Lower leg skin (tissue), 4 donors: ENCODE measurements at regions not wholly inside any gene's neighbourhood (a gene's known extent, or its start where the extent isn't known, plus 50 kb on each side); places are given as distances from the start of the nearest gene placed in this dataset.

ENCODE experiments used
- DNase-seq, 2 donors: peaks; one replicate each; pipeline ENCODE4 v3.0.0-alpha.2; 2019; ENCODE audit warnings: low spot score in 2 of 2
- H3K4me3 ChIP-seq: fragments of 200-600 bp; sonication (generic); 2 replicates; pipeline ENCODE4 v1.5.1; 2017; ENCODE audit warnings: mild to moderate bottlenecking, low read depth; ENCODE audit not compliant: poor library complexity, severe bottlenecking
- POLR2A ChIP-seq, 2 donors: fragments of 450-650 bp; IDR thresholded peaks; one replicate each; pipeline ENCODE4 v1.6.1; 2016 to 2017; ENCODE audit warnings: antibody characterized with exemption in 2 of 2, mild to moderate bottlenecking in 1 of 2, moderate library complexity in 1 of 2
- WGBS, 2 donors: methylation state at CpG; one replicate each; pipeline ENCODE4 v1.1.5; 2018; 5-methylcytosine and 5-hydroxymethylcytosine counted together
- intact Hi-C: fragments of 100-400 bp; cut with DNase I; formaldehyde crosslinking; loops from one replicate; pipeline ENCODE4 v1.15.0; 2023; ENCODE audit warnings: low total_unique reads
- TF ChIP-seq, protein P1 (sequence below), 3 donors: fragments of 450-650 bp; IDR thresholded peaks; one replicate each; pipeline ENCODE4 v1.5.1; 2016; ENCODE audit warnings: antibody characterized with exemption in 3 of 3, mild to moderate bottlenecking in 3 of 3, moderate library complexity in 2 of 3

DNA sequence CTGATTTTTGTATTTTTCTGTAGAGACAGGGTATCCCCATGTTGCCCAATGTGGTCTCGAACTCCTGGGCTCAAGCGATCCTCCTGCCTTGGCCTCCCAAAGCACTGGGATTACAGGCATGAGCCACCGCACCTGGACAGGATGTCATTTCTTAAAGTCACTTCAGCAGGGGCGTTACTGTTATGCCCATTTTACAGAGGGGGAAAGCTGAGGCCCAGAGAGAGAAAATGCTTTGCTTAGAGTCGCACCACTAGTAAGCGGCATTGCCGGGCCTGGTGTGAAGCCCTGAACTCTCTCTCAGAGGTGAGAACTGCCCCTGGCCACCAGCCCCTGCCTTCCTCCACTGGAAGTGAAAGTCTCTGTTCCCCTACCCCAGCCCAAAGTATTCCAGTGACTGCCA lies 207.0 kb downstream of the PHETA1 start:
- 92 to 96% methylated on average over 7 of the region's 7 CpGs for WGBS, 2 donors
- TF ChIP-seq, protein P1, sequence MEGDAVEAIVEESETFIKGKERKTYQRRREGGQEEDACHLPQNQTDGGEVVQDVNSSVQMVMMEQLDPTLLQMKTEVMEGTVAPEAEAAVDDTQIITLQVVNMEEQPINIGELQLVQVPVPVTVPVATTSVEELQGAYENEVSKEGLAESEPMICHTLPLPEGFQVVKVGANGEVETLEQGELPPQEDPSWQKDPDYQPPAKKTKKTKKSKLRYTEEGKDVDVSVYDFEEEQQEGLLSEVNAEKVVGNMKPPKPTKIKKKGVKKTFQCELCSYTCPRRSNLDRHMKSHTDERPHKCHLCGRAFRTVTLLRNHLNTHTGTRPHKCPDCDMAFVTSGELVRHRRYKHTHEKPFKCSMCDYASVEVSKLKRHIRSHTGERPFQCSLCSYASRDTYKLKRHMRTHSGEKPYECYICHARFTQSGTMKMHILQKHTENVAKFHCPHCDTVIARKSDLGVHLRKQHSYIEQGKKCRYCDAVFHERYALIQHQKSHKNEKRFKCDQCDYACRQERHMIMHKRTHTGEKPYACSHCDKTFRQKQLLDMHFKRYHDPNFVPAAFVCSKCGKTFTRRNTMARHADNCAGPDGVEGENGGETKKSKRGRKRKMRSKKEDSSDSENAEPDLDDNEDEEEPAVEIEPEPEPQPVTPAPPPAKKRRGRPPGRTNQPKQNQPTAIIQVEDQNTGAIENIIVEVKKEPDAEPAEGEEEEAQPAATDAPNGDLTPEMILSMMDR (IDR thresholded peaks at IDR 0.05), result no peak
- no peak for TF ChIP-seq POLR2A (IDR thresholded peaks at IDR 0.05)
- no peak for DNase-seq
- H3K4me3 ChIP-seq, result no peak overlapping the region
- intact Hi-C loops, result no loop called here

DNA sequence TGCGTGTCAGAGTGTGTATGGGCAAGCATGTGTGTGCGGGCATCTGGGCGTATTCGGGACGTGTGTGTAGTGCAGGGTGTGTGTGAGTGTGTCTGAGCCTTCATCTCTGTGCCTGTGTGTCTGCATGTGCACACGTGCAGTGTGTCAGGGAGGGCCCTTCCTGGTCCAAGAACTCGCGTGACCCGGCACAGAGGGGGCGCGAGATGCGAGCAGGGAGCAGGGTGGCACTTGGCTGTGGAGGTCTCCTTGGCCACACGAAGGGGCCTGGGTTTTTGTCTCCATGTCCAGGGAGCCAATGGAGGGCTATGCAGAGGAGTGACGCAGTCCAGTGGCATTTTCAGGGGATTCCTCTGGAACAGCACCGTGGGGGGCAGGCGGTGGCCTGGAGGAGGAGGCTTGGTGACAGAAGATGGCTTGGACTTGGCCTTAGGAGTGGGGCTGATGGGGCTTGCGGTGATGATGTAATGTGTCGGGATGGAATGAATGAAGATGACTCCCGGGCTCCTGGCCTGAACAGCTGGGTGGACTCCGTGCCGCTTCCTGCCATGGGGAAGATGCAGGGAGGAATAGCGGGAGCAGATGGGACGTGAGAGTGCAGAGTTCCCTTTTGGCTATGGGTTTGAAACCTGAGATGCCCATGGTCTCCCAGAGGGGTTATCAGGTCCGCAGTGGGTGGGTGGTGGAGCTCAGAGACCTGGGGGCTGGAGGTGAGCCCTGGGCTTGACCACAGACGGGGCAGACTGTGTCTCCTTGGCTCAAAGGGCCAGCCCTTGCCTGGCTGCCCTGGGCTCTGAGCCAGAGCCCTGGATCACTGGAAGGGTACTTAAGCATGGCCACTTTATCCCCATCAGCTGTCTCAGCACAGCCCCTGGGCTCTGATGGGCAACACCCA lies 208.3 kb downstream of the PHETA1 start:
- no peak overlapping the region for H3K4me3 ChIP-seq
- intact Hi-C loops, result no loop called here
- no peak for TF ChIP-seq POLR2A (IDR thresholded peaks at IDR 0.05)
- TF ChIP-seq, protein P1 (IDR thresholded peaks at IDR 0.05), result no peak
- WGBS, 2 donors, result 67 to 69% methylated on average over 24 of the region's 25 CpGs
- no peak for DNase-seq

DNA sequence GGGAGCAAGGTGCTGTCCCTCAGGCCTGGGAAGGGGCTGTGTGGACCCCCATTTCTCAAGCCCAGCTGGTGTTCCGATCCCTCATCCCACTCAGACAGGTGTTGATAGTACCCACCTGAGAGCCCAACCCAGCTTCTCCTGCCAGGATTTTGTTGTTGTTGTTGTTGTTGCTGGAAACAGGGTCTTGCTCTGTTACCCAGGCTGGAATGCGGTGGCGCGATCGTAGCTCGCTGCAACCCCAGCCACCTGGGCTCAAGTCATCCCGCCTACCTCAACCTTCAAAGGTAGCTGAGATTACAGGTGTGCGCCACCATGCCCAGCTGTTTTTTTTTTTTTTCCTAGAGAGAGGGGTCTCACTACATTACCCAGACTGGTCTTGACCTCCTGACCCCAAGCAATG lies 209.9 kb downstream of the PHETA1 start:
- TF ChIP-seq, protein P1 (IDR thresholded peaks at IDR 0.05), result no peak
- TF ChIP-seq POLR2A (IDR thresholded peaks at IDR 0.05), result no peak
- H3K4me3 ChIP-seq, result no peak overlapping the region
- intact Hi-C loops, result loop anchor here (5.0 kb wide), 1 partner anchor 1293 kb away; no protein-coding TSS in a partner anchor
- DNase-seq, result no peak
- WGBS, 2 donors, result 56 to 80% methylated on average over 8 of the region's 8 CpGs

DNA sequence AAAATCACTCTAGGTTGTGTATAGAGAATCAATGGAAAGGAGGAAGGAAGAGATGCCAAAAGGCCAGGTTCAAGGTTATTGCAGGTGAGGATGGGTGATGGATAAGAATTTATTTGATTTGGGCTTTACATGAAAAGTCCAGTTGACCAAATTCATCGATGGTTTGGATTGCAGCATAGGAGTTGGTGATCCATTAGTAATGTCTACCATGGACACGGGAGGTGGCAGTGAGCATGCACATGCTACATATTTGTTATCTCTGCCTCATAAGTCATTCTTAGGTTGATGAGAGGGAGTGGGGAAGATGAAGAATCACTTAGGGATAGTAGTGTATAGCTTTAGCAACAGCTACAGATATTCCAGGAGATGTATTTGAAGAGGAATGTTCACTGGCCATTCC lies 211.4 kb downstream of the PHETA1 start:
- H3K4me3 ChIP-seq, result no peak overlapping the region
- no peak for TF ChIP-seq POLR2A (IDR thresholded peaks at IDR 0.05)
- TF ChIP-seq, protein P1 (IDR thresholded peaks at IDR 0.05), result no peak
- WGBS, 2 donors, result 86 to 89% methylated on average over 2 of the region's 2 CpGs
- intact Hi-C loops, result loop anchor here (5.0 kb wide), 1 partner anchor 1295 kb away; no protein-coding TSS in a partner anchor
- no peak for DNase-seq

DNA sequence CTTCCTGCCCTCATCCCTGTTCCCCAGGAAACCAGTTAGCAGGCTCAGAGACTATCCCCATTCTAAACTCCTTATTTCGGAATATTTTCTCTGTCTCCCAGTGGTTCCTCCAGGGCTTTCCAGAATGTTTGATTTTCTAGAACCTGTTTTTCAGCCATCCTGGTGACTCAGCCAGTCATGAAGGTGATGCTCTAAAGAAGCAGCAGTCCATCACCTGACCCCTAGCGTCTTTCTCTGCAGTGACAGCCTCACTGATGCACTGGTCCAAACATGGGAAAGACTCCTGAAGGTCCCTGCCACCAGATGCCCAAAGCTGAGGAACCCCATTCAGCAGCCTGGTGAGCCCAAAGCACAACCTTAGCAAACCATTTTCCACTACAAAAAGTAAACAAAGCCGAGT lies 212.6 kb downstream of the PHETA1 start:
- H3K4me3 ChIP-seq, result no peak overlapping the region
- no peak for DNase-seq
- TF ChIP-seq POLR2A (IDR thresholded peaks at IDR 0.05), result no peak
- TF ChIP-seq, protein P1 (IDR thresholded peaks at IDR 0.05), result no peak
- WGBS, 2 donors, result 69 to 78% methylated on average over 3 of the region's 3 CpGs
- intact Hi-C loops, result loop anchor here (5.0 kb wide), 1 partner anchor 1296 kb away; no protein-coding TSS in a partner anchor
